HG03039 (cell line): ENCODE measurements at regions not wholly inside any gene's neighbourhood (a gene's known extent, or its start where the extent isn't known, plus 50 kb on each side); places are given as distances from the start of the nearest gene placed in this dataset.

ENCODE experiments used
- ATAC-seq: cut with Tn5 transposase; IDR thresholded peaks from one replicate; pipeline ENCODE4 v1.9.1; 2021; ENCODE audit warnings: mild to moderate bottlenecking, moderate library complexity; ENCODE audit not compliant: unreplicated experiment

- no peak for ATAC-seq
Measured at GRCh38 chr13:84923831-84924230, 875.4 kb downstream of the SLITRK6 start.

DNA sequence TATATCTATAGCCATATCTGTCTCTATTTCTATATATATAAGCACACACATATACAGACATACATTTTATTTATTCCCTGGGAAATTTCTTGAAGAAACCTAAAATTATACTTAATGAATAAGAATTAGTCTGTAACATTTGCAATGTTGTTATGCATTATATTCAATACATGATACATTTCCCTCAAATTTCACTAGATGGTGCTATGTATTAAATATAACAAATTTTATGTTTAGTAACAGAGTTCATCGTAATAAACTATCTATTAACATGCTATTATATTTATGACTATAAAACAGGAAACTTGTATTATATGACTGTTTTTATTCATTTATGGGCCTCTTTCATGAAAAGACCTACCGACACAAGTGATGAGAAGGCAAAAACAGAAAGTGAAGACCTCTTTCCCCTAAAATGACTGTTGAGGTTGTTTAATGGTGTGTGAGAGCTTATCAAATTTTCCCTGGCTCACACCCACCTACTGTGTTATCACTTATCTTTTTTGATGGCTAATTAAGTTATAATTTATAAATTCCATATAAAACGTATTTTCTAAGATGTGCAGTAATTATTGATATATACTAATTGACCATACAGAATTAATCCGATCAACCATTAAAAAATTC, 881.9 kb downstream of the SLITRK6 start:
- no peak for ATAC-seq

DNA sequence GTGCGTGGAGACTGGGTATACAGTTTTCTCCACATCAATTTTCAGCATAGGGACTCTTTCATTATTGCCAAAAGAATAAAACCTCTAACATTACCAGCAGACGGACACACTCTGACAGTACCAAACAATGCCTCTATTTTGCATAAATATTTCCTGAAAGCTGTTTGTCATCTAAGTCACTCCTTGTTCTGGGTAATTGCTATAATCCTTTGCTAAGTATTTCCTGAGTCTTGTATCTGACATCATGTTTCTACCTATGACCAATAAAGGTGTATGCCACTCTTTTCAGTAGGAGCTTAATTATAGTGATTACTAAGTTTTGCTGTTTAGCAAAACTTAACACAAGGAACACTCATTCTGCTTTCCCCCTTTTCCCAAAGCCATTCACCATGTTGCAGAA, 886.5 kb downstream of the SLITRK6 start:
- ATAC-seq, result no peak

- no peak for ATAC-seq
Measured at GRCh38 chr13:84910423-84910822, 888.8 kb downstream of the SLITRK6 start.

DNA sequence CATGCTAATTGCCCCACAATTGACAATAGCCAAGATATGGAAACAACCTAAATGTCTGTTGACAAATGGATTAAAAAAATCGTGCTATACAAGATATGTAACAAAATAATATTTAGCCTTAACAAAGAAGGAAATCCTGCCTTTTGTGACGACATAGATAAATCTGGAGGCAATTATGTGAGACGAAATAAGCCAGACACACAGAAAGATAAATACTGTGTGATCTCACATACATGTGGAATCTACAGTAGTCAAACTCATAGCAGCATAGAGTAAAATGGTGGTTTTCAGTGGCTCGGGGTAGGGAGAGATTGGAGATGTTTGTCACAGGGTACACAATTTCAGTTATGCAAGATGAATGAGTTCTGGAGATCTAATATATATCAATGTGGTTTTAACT, 895.8 kb downstream of the SLITRK6 start:
- ATAC-seq, result no peak

DNA sequence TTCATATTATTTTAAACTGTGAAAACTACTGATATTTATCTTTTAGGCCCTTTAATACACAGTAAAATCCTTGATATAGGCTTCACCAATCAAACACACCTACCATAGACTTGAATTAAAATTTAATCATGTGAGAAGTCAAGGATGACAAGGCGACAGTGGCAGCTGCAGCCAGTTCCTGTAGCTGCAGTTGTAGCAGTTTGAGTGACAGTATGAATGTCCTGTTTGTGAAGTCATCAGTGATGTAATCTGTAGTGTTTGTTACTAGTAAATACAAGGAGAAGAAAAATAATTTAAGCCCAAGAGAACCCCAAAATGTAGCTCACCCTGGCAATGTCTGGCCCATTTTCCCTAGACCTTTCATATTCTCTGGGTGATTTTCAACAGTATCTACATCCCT, 897.0 kb downstream of the SLITRK6 start:
- no peak for ATAC-seq

GRCh38 chr13:84896128-84896527, 903.1 kb downstream of the SLITRK6 start:
- ATAC-seq, result no peak

- ATAC-seq, result no peak
Measured at GRCh38 chr13:84894749-84895148, 904.5 kb downstream of the SLITRK6 start.

GRCh38 chr13:84885868-84886267, 913.4 kb downstream of the SLITRK6 start:
- no peak for ATAC-seq

GRCh38 chr13:84873951-84874350, 925.3 kb downstream of the SLITRK6 start:
- ATAC-seq, result no peak

DNA sequence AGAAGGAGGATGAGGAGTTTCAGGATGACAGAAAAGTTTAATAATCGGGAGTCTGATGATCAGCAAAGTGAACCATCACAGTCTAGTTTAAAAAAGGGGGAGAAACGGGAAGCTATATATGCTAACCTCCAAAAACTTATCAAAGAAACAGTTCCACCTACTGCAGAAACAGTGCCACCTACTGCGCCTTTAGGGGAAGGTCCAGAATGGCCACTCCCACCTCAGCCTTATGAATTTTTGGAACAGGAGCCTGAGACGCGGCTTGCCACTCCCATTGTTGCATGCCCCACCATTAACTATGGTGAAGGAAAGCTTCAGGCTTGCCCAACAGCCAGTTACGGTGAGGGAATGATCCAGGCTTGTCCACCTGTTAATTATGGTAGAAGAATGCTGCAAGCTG, 929.0 kb downstream of the SLITRK6 start:
- no peak for ATAC-seq

DNA sequence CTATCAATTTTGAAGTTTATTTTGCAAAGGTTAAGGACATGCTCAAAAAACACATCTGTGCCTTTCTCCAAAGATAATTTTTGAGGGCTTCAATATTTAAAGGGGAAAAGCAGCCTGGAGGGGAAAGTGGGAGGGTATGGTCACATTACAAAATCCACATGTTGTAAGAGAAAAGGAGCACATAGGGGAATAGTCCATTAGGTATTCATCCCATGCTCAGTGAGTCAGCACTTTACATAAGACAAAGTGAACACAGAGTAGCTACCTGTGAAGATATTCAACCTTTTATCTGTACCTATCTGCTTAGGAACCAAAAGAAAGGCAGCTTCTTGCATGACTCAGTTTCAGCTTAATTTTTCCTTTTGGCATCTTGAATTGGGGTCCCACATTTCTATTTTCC, 932.0 kb downstream of the SLITRK6 start:
- ATAC-seq, result no peak

DNA sequence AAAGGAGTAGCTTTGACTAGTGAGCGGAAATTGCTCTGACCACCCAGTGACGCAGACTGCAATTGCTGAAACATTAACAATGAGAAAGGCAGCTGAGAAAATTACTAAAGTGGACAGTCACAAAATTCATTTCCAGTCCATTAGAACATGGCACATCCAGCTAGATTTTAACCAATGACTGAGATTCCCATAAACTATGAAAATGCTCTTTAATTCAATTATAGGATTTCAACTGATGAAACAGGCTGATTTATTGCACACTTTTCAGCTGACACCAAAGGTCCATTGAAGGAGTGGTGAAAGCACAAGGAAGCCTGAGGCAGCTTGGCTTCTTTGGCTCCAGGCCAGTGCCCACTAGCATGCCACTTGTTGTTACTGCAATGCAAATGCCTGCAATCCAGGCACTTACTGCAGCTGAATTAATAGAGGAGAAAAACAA, 933.4 kb downstream of the SLITRK6 start:
- no peak for ATAC-seq

DNA sequence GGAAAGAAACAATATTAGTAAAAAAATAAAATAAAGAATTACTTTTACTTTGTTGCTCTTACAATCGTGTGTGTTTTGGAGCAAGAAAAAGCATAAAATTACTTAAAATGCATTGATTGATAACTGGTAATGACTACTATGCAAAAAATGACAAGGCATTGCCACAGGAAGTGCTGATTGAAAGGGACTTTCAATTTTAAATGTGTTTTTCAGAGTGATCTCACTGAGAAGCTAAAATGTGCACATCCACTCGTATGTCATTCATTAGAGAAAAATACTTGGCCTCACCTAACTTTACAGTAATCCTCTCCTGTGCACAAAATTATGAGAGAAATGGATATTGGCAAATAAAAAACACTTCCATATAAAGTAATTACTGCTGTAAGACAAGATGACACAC, 934.9 kb downstream of the SLITRK6 start:
- ATAC-seq, result no peak

GRCh38 chr13:84847107-84847506, 952.1 kb downstream of the SLITRK6 start:
- ATAC-seq, result no peak

DNA sequence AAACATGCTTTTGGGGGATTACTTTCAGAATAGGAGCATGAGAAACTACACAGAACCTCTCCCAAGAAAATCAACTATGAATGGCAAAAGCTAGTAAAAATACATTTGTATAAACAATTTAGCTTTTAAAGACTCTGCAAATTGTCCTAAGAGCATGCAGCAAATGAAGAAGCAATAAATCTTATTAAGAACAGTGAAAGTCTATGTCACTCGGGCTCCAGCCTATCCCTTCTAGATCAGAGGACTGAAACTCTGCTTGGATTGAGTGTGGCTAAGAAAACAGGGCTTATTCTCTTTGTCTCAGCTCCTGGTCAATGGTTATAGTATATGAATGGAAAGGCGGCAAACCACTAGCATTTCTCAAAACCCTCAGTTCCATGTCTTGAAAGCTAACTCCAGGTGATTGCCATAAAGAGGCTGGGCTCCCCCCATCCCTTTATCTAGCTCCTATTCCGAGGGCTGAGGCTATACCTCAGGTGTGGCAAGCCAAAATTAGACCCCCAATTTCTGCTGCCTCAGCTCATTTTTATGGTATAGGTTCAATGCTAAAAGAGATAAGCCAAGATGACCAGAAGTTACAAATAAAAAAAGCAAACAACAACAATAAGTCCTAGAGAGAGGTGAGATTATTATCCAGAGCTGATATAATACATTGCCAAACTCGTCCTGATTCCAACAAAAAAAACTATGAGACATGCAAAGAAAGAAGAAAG, 953.2 kb downstream of the SLITRK6 start:
- ATAC-seq, result no peak

DNA sequence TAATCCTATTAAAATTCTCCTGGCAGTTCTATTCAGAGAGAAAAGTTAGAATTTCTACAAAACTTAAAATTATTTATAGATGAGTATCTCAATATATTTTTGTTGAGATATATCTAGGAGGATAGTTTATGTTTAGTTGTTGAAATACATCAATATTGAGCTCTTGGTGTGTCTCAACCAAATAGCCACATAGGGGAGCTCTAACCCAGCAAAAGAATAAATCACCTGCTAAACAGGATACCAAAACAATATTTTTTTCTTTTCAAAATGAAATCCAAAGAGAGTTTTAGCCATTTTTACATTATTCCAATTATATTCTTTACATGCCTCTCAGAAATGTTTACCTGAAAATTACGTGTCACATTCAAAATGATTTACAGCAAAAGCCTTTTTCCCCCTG, 954.7 kb downstream of the SLITRK6 start:
- ATAC-seq, result no peak

GRCh38 chr13:84843368-84843767, 955.9 kb downstream of the SLITRK6 start:
- no peak for ATAC-seq

GRCh38 chr13:84834201-84834600, 951.9 kb upstream of the SLITRK1 start:
- no peak for ATAC-seq

- ATAC-seq, result no peak
Measured at GRCh38 chr13:84831666-84832657, 949.7 kb upstream of the SLITRK1 start.

DNA sequence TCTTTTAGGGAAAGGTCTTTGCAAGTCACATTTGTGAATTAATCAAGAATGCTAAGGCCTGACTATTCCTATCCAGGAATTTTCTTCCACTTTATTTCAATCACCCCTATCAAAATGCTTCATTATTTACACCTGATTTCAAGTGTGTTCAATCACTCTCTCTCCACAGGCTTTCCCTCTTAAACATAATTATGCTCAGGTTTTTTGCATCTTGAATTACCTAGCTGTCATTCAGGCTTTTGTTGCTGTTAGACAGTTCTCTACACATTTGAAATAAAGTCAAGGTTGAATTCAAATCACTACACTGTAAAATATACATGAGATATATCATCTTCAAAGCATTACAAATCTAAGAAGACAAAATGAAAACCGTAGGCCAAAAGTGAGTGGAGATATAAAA, 941.3 kb upstream of the SLITRK1 start:
- ATAC-seq, result no peak

DNA sequence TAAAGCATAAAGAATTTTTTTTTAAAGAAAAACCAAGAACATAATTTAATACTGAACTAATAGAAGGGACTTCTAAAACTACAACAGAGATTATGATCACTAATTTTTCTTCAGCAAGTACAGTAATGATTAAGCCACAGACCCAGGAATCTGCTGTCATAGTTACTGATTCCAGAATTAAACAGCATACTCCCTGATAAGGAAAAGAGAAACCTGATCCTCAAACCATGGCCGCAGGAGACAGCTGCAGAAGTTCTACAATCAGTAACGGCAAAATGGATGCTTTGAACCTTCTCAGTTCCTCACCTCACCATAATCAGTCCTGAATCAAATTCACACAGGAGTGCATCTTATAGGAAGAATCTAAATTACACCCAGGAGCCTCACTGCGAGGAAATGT, 939.0 kb upstream of the SLITRK1 start:
- no peak for ATAC-seq
